ENCODE measurements at regions not wholly inside any gene's neighbourhood (a gene's known extent, or its start where the extent isn't known, plus 50 kb on each side); places are given as distances from the start of the nearest gene placed in this dataset.

DNA sequence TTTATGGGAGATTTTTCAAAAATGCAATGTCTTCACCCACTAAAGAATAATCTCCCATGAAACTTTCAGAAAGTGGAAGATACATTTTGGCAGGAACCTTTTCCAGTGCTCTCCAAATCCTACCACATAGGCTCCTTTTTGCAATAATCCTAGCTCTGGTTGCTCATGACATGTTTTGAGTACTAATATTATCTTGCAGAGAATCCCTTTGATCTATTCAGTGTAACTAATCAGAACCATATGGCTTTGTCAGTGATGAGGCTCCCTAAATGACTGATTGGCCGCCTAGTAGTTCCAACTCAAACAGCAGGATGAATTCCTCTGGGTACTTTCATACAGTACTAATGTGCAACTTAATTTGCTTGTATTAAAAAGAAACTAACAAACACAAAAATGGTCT is 544.0 kb upstream of the FAM98A start:
- no peak for TF ChIP-seq EZH2phosphoT487 (IDR thresholded peaks at IDR 0.05; ENCODE audit: borderline replicate concordance, low read length)
- TF ChIP-seq, protein P1, sequence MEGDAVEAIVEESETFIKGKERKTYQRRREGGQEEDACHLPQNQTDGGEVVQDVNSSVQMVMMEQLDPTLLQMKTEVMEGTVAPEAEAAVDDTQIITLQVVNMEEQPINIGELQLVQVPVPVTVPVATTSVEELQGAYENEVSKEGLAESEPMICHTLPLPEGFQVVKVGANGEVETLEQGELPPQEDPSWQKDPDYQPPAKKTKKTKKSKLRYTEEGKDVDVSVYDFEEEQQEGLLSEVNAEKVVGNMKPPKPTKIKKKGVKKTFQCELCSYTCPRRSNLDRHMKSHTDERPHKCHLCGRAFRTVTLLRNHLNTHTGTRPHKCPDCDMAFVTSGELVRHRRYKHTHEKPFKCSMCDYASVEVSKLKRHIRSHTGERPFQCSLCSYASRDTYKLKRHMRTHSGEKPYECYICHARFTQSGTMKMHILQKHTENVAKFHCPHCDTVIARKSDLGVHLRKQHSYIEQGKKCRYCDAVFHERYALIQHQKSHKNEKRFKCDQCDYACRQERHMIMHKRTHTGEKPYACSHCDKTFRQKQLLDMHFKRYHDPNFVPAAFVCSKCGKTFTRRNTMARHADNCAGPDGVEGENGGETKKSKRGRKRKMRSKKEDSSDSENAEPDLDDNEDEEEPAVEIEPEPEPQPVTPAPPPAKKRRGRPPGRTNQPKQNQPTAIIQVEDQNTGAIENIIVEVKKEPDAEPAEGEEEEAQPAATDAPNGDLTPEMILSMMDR (IDR thresholded peaks at IDR 0.05; ENCODE audit: low read depth, low read length, poor library complexity, severe bottlenecking): no peak
